GM19025 (cell line): ENCODE measurements at regions not wholly inside any gene's neighbourhood (a gene's known extent, or its start where the extent isn't known, plus 50 kb on each side); places are given as distances from the start of the nearest gene placed in this dataset.

Source experiments
- ATAC-seq: cut with Tn5 transposase; IDR thresholded peaks from one replicate; pipeline ENCODE4 v1.9.1; 2021; ENCODE audit warnings: mild to moderate bottlenecking, low read depth, moderate library complexity; ENCODE audit not compliant: unreplicated experiment

GRCh38 chr3:135895106-135895733 lies 70.3 kb upstream of the PPP2R3A start:
- no peak for ATAC-seq

GRCh38 chr3:135895734-135896121 lies 69.8 kb upstream of the PPP2R3A start:
- ATAC-seq = no peak

- ATAC-seq = no peak
These were observed 68.9 kb upstream of the PPP2R3A start for GRCh38 chr3:135896613-135897012.

- no peak for ATAC-seq
These were observed 67.8 kb upstream of the PPP2R3A start for GRCh38 chr3:135897715-135898114.

- ATAC-seq = no peak
These were observed 66.8 kb upstream of the PPP2R3A start for GRCh38 chr3:135898774-135899173.

- ATAC-seq = no peak
These were observed 60.3 kb upstream of the PPP2R3A start for GRCh38 chr3:135905058-135905724.

- ATAC-seq = no peak
These were observed 57.9 kb upstream of the PPP2R3A start for GRCh38 chr3:135907422-135908165.

- ATAC-seq = no peak
These were observed 57.3 kb upstream of the PPP2R3A start for GRCh38 chr3:135908225-135908624.

- no peak for ATAC-seq
These were observed 56.8 kb upstream of the PPP2R3A start for GRCh38 chr3:135908737-135909136.

- ATAC-seq = no peak
These were observed 54.4 kb upstream of the PPP2R3A start for GRCh38 chr3:135911110-135911509.

GRCh38 chr3:135915206-135915605 lies 50.3 kb upstream of the PPP2R3A start:
- ATAC-seq = no peak
